ENCODE measurements at regions not wholly inside any gene's neighbourhood (a gene's known extent, or its start where the extent isn't known, plus 50 kb on each side); places are given as distances from the start of the nearest gene placed in this dataset.

- Histone ChIP-seq H3K9ac (ENCODE audit: low read length) (no peak overlapping the region), H3K27ac (ENCODE audit: low read depth, low read length) (no peak overlapping the region), H3K9me3 (ENCODE audit: control insufficient read depth in 1 of 2, insufficient read depth in 1 of 2, low read depth in 1 of 2, low read length in 2 of 2) (no peaks in the 10 kb centered on the region), H2AFZ (ENCODE audit: low read depth, low read length, poor library complexity, severe bottlenecking) (no peak overlapping the region), H3K79me2 (ENCODE audit: insufficient read depth, low read length) (no peaks in the 10 kb centered on the region), H3K4me1 (ENCODE audit: control insufficient read depth in 1 of 2, insufficient read depth in 2 of 2, low read length in 2 of 2) (no peaks in the 10 kb centered on the region), H3K27me3 (ENCODE audit: insufficient read depth, low read length) (no peaks in the 10 kb centered on the region), H3K36me3 (ENCODE audit: control insufficient read depth in 1 of 2, insufficient read depth in 2 of 2, low read length in 2 of 2) (no peaks in the 10 kb centered on the region), H4K20me1 (ENCODE audit: insufficient read depth) (no peaks in the 10 kb centered on the region), H3K9me2 (ENCODE audit: insufficient read depth) (no peaks in the 10 kb centered on the region), H3K4me3 (replicated peaks in 1 of 2; ENCODE audit: low read depth in 1 of 2, low read length in 2 of 2) (no peak overlapping the region), H3K4me2 (ENCODE audit: low read length) (no peak overlapping the region)
- TF ChIP-seq POLR2A (IDR thresholded peaks at IDR 0.05; ENCODE audit: borderline replicate concordance, extremely low read depth, insufficient read depth, insufficient read length) (no peak), CEBPB (IDR thresholded peaks at IDR 0.05; ENCODE audit: low read depth) (no peak), ATF3 (IDR thresholded peaks at IDR 0.05) (no peak), EGR1 (IDR thresholded peaks at IDR 0.05; ENCODE audit: low read depth) (no peak), SRF (IDR thresholded peaks at IDR 0.05; ENCODE audit: low read depth) (no peak), RAD21 (IDR thresholded peaks at IDR 0.05; ENCODE audit: low read depth) (no peak), POLR2AphosphoS5 (IDR thresholded peaks at IDR 0.05; ENCODE audit: low read depth, low read length) (no peak), ELF1 (IDR thresholded peaks at IDR 0.05; ENCODE audit: borderline replicate concordance, low read depth) (no peak), SP1 (IDR thresholded peaks at IDR 0.05; ENCODE audit: low read depth) (no peak), CTCF (IDR thresholded peaks at IDR 0.05 in 2 of 3, conservative IDR thresholded peaks at IDR 0.05 in 1 of 3; ENCODE audit: borderline replicate concordance in 1 of 3, insufficient read depth in 1 of 3, low read depth in 2 of 3, low read length in 2 of 3) (no peak), YY1 (IDR thresholded peaks at IDR 0.05; ENCODE audit: extremely low read depth, insufficient replicate concordance, low read depth, low read length) (no peak), MAX (IDR thresholded peaks at IDR 0.05) (no peak), CBX3 (IDR thresholded peaks at IDR 0.05; ENCODE audit: low read depth) (no peak)
- TF ChIP-seq, protein P1, sequence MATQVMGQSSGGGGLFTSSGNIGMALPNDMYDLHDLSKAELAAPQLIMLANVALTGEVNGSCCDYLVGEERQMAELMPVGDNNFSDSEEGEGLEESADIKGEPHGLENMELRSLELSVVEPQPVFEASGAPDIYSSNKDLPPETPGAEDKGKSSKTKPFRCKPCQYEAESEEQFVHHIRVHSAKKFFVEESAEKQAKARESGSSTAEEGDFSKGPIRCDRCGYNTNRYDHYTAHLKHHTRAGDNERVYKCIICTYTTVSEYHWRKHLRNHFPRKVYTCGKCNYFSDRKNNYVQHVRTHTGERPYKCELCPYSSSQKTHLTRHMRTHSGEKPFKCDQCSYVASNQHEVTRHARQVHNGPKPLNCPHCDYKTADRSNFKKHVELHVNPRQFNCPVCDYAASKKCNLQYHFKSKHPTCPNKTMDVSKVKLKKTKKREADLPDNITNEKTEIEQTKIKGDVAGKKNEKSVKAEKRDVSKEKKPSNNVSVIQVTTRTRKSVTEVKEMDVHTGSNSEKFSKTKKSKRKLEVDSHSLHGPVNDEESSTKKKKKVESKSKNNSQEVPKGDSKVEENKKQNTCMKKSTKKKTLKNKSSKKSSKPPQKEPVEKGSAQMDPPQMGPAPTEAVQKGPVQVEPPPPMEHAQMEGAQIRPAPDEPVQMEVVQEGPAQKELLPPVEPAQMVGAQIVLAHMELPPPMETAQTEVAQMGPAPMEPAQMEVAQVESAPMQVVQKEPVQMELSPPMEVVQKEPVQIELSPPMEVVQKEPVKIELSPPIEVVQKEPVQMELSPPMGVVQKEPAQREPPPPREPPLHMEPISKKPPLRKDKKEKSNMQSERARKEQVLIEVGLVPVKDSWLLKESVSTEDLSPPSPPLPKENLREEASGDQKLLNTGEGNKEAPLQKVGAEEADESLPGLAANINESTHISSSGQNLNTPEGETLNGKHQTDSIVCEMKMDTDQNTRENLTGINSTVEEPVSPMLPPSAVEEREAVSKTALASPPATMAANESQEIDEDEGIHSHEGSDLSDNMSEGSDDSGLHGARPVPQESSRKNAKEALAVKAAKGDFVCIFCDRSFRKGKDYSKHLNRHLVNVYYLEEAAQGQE (IDR thresholded peaks at IDR 0.05; ENCODE audit: low read depth) = no peak
- TF ChIP-seq, protein P2, sequence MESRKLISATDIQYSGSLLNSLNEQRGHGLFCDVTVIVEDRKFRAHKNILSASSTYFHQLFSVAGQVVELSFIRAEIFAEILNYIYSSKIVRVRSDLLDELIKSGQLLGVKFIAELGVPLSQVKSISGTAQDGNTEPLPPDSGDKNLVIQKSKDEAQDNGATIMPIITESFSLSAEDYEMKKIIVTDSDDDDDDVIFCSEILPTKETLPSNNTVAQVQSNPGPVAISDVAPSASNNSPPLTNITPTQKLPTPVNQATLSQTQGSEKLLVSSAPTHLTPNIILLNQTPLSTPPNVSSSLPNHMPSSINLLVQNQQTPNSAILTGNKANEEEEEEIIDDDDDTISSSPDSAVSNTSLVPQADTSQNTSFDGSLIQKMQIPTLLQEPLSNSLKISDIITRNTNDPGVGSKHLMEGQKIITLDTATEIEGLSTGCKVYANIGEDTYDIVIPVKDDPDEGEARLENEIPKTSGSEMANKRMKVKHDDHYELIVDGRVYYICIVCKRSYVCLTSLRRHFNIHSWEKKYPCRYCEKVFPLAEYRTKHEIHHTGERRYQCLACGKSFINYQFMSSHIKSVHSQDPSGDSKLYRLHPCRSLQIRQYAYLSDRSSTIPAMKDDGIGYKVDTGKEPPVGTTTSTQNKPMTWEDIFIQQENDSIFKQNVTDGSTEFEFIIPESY (IDR thresholded peaks at IDR 0.05; ENCODE audit: extremely low read depth, insufficient replicate concordance, low read length) = no peak
- intact Hi-C loops (cut with micrococcal nuclease) = no loop called here
- ATAC-seq = no peak
- ChIA-PET POLR2A (no interaction called here), CTCF (no interaction called here), RAD21 (ENCODE audit: low non-redundant PET in 1 of 2, low total read pairs in 2 of 2, uncharacterized antibody in 2 of 2, unreplicated experiment in 2 of 2) (no interaction called here)
- BruUV-seq (replicated peaks) = no TSS peak
- no peak for DNase-seq (ENCODE audit: low read depth, low spot score)
Observed at GRCh38 chr10:61529208-61529607, 76.0 kb upstream of the TMEM26 start.

All from HCT116 (cell line).